K562 (cell line): ENCODE measurements at regions not wholly inside any gene's neighbourhood (a gene's known extent, or its start where the extent isn't known, plus 50 kb on each side); places are given as distances from the start of the nearest gene placed in this dataset.

Experiments
- ATAC-seq: fragments of 200-7000 bp; cut with Tn5 transposase; 3 replicates; pipeline ENCODE4 v1.9.1; 2020; ENCODE audit warnings: moderate library complexity
- BruUV-seq: library from RNA; stranded (reverse); fragments of 400-500 nt; replicated peaks from 2 replicates; lab custom pipeline; 2021; lab: Mats Ljungman, UMichigan
- CTCF ChIA-PET: fragments of 300-600 bp; formaldehyde crosslinking; extraction: SDS; loops from one replicate; lab custom pipeline; 2021; ENCODE audit warnings: low intra/inter-chr PET ratio; lab: Yijun Ruan, JAX
- POLR2A ChIA-PET: fragments of 300-600, 350-650 bp; sonication (Branson Sonifier 250); formaldehyde crosslinking; extraction: SDS; loops from one replicate; lab custom pipeline; 2021; ENCODE audit warnings: antibody characterized with exemption, inconsistent platforms; lab: Yijun Ruan, JAX
- DNase-seq, 4 experiments: peaks; one replicate each; pipeline versions ENCODE4 v3.0.0 to v3.0.0-alpha.2; 2011 to 2018; ENCODE audit warnings: low spot score in 3 of 4, mixed read lengths in 3 of 4; ENCODE audit errors: extremely low read depth in 1 of 4
- FAIRE-seq: peaks from 2 replicates; lab custom pipeline; 2011; peaks lifted over from hg19 to GRCh38; lab: Jason Lieb, UNC
- H2AFZ ChIP-seq: 2 replicates; pipeline ENCODE4 v1.6.0; 2011; ENCODE audit warnings: low read depth, low read length, control low read depth, inconsistent platforms
- H3K27ac ChIP-seq: fragments of 200-600 bp; 3 replicates; pipeline ENCODE4 v1.8.0; 2011; ENCODE audit warnings: low read depth, mild to moderate bottlenecking, control low read depth, inconsistent platforms, low read length, moderate library complexity, mixed read lengths; ENCODE audit errors: extremely low read depth
- H3K27me3 ChIP-seq, 2 experiments: fragments of 300-600 bp in 1 of 2; 2 replicates in 1 of 2; 3 replicates in 1 of 2; pipeline versions ENCODE4 v1.6.0 to v1.8.0; 2011; ENCODE audit warnings: inconsistent platforms in 2 of 2, low read length in 2 of 2, mild to moderate bottlenecking in 1 of 2, mixed read lengths in 1 of 2, moderate library complexity in 1 of 2; ENCODE audit not compliant: control insufficient read depth in 2 of 2, insufficient read depth in 2 of 2
- H3K36me3 ChIP-seq: fragments of 300-600 bp; 3 replicates; pipeline ENCODE4 v1.8.0; 2011; ENCODE audit warnings: mild to moderate bottlenecking, low read length, inconsistent platforms; ENCODE audit not compliant: control insufficient read depth, insufficient read depth
- H3K4me1 ChIP-seq, 2 experiments: fragments of 200-600 bp in 1 of 2; replicated peaks in 1 of 2; 2 replicates in 1 of 2; 3 replicates in 1 of 2; pipeline versions ENCODE4 v1.5.1 to v1.8.0; 2011; ENCODE audit warnings: inconsistent platforms in 2 of 2, low read length in 2 of 2, mild to moderate bottlenecking in 1 of 2, mixed read lengths in 1 of 2, moderate library complexity in 1 of 2; ENCODE audit not compliant: control insufficient read depth in 2 of 2, insufficient read depth in 2 of 2
- H3K4me2 ChIP-seq: 2 replicates; pipeline ENCODE4 v1.6.1; 2011; ENCODE audit warnings: low read length, control low read depth, inconsistent platforms, mixed read lengths; ENCODE audit not compliant: insufficient read depth
- H3K4me3 ChIP-seq: fragments of 200-600 bp; sonication (generic), shearing (Covaris generic); 2 replicates; pipeline ENCODE4 v1.5.1; 2016; ENCODE audit warnings: control low read depth, inconsistent platforms
- H3K79me2 ChIP-seq: fragments of 200-600 bp; 3 replicates; pipeline ENCODE4 v1.8.0; 2011; ENCODE audit warnings: low read length, inconsistent platforms; ENCODE audit not compliant: control insufficient read depth, insufficient read depth
- H3K9ac ChIP-seq, 2 experiments: 2 replicates each; pipeline versions ENCODE4 v1.6.0 to v1.6.1; 2011; ENCODE audit warnings: low read depth in 2 of 2, low read length in 2 of 2, control low read depth in 1 of 2, inconsistent platforms in 1 of 2, mild to moderate bottlenecking in 1 of 2, mixed read lengths in 1 of 2; ENCODE audit not compliant: insufficient read depth in 1 of 2
- H3K9me1 ChIP-seq: one replicate; pipeline ENCODE4 v1.6.0; 2011; ENCODE audit warnings: inconsistent platforms, mild to moderate bottlenecking, low read length, moderate library complexity; ENCODE audit not compliant: control insufficient read depth, insufficient read depth
- H3K9me3 ChIP-seq: replicated peaks from 2 replicates; pipeline ENCODE4 v1.5.1; 2011; ENCODE audit warnings: low read depth, low read length, inconsistent platforms; ENCODE audit not compliant: control insufficient read depth, insufficient read depth
- H4K20me1 ChIP-seq: replicated peaks from 2 replicates; pipeline ENCODE4 v1.6.1; 2011; ENCODE audit warnings: low read length, inconsistent platforms, mixed read lengths; ENCODE audit not compliant: control insufficient read depth, insufficient read depth
- ATF7 ChIP-seq: fragments of 450-650 bp; IDR thresholded peaks from 2 replicates; pipeline ENCODE4 v1.7.1; 2014; ENCODE audit warnings: mild to moderate bottlenecking, moderate library complexity
- GABPB1 ChIP-seq: sonication (generic); formaldehyde crosslinking; IDR thresholded peaks from 2 replicates; pipeline ENCODE4 v1.8.0; 2022; ENCODE audit warnings: mild to moderate bottlenecking, missing genetic modification reagents
- KDM2B ChIP-seq: fragments of 250-450 bp; sonication (Bioruptor Pico); IDR thresholded peaks from 2 replicates; pipeline ENCODE4 v1.8.0; 2021; ENCODE audit warnings: mild to moderate bottlenecking, moderate library complexity
- MYNN ChIP-seq, 2 experiments: sonication (generic); formaldehyde crosslinking in 1 of 2; IDR thresholded peaks; 2 replicates each; pipeline versions ENCODE4 v1.5.0 to v1.6.1; 2016 to 2020; ENCODE audit warnings: antibody characterized with exemption in 1 of 2, missing genetic modification reagents in 1 of 2
- NBN ChIP-seq: fragments of 450-650 bp; IDR thresholded peaks from 2 replicates; pipeline ENCODE4 v1.6.1; 2016; ENCODE audit warnings: low read depth, mild to moderate bottlenecking
- NEUROD1 ChIP-seq: fragments of 150-350 bp; IDR thresholded peaks from 2 replicates; pipeline ENCODE4 v1.6.1; 2014; ENCODE audit warnings: borderline replicate concordance, low read length, low read depth; ENCODE audit not compliant: partially characterized antibody
- TCFL5 ChIP-seq: fragments of 250-450 bp; sonication (Bioruptor Pico); conservative IDR thresholded peaks from 2 replicates; pipeline ENCODE4 v1.6.1; 2021; ENCODE audit warnings: mild to moderate bottlenecking, moderate library complexity, matching md5 sums
- ZNF24 ChIP-seq: fragments of 450-650 bp; IDR thresholded peaks from 2 replicates; pipeline ENCODE4 v1.6.1; 2016
- in situ Hi-C: fragments of 300-500 bp; cut with MboI; formaldehyde crosslinking; loops from 4 replicates; pipeline ENCODE4 v1.15.0; 2018; ENCODE audit warnings: inconsistent platforms, mixed read lengths
- intact Hi-C: fragments of 100-400 bp; cut with micrococcal nuclease; formaldehyde crosslinking; loops from 2 replicates; pipeline ENCODE4 v1.14.2; 2022
- TF ChIP-seq, protein P1 (sequence below): sonication (generic); formaldehyde crosslinking; IDR thresholded peaks from 2 replicates; pipeline ENCODE4 v1.8.0; 2023; ENCODE audit warnings: missing genetic modification reagents, mild to moderate bottlenecking, borderline replicate concordance
- TF ChIP-seq, protein P2 (sequence below): fragments of 250-450 bp; sonication (Bioruptor Pico); IDR thresholded peaks from 2 replicates; pipeline ENCODE4 v1.5.0; 2021

DNA sequence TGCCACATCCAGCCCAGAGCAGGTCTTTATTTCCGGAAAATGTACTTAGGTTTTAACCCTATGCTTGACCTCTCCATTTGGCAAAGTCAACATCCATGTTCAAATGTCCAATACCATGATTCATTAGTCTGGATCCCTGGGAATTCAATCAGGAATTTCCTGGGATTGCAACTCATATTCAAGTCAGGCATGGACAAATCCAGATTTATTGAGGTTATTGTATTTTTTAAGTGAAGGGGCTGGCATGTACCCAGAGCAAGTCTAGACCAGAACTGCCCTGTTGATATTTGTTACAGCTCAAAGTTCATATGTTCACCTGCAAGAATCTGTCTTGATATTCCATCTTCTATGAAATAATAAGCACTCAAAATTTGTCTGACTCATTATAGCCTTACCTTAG lies 521.1 kb downstream of the ADGRL2 start (continued):
- no peak for TF ChIP-seq MYNN (IDR thresholded peaks at IDR 0.05)
- TF ChIP-seq MYNN (CRISPR knock-in tag; IDR thresholded peaks at IDR 0.05): no peak
- TF ChIP-seq, protein P1, sequence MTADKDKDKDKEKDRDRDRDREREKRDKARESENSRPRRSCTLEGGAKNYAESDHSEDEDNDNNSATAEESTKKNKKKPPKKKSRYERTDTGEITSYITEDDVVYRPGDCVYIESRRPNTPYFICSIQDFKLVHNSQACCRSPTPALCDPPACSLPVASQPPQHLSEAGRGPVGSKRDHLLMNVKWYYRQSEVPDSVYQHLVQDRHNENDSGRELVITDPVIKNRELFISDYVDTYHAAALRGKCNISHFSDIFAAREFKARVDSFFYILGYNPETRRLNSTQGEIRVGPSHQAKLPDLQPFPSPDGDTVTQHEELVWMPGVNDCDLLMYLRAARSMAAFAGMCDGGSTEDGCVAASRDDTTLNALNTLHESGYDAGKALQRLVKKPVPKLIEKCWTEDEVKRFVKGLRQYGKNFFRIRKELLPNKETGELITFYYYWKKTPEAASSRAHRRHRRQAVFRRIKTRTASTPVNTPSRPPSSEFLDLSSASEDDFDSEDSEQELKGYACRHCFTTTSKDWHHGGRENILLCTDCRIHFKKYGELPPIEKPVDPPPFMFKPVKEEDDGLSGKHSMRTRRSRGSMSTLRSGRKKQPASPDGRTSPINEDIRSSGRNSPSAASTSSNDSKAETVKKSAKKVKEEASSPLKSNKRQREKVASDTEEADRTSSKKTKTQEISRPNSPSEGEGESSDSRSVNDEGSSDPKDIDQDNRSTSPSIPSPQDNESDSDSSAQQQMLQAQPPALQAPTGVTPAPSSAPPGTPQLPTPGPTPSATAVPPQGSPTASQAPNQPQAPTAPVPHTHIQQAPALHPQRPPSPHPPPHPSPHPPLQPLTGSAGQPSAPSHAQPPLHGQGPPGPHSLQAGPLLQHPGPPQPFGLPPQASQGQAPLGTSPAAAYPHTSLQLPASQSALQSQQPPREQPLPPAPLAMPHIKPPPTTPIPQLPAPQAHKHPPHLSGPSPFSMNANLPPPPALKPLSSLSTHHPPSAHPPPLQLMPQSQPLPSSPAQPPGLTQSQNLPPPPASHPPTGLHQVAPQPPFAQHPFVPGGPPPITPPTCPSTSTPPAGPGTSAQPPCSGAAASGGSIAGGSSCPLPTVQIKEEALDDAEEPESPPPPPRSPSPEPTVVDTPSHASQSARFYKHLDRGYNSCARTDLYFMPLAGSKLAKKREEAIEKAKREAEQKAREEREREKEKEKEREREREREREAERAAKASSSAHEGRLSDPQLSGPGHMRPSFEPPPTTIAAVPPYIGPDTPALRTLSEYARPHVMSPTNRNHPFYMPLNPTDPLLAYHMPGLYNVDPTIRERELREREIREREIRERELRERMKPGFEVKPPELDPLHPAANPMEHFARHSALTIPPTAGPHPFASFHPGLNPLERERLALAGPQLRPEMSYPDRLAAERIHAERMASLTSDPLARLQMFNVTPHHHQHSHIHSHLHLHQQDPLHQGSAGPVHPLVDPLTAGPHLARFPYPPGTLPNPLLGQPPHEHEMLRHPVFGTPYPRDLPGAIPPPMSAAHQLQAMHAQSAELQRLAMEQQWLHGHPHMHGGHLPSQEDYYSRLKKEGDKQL (CRISPR knock-in tag): no peak

DNA sequence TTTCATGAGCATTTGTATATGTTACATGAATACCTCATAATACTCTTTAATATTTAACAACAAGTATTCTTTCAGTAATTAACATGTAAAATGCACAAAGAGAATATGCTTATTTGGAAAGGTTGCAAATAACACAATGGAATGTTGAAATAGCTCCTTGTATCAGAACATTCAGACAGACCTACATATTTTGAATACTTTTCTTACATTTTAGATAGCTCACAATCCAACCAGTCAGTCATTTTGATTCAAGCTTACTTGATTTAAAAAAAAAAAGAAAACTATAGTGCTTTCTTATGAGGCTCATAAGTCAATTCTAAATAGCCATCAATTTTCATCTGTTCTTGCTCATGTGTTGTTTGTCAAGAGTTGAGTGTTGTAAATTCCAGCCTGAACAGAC lies 518.8 kb downstream of the ADGRL2 start:
- H3K27ac ChIP-seq: no peak overlapping the region
- BruUV-seq: no TSS peak
- ATAC-seq (no peak), DNase-seq (no peak), FAIRE-seq (no peak)
- no peak overlapping the region for H2AFZ ChIP-seq
- H3K79me2 ChIP-seq: no peaks in the 10 kb centered on the region
- TF ChIP-seq ZNF24: no peak
- no peak for TF ChIP-seq NBN
- TF ChIP-seq, protein P2, sequence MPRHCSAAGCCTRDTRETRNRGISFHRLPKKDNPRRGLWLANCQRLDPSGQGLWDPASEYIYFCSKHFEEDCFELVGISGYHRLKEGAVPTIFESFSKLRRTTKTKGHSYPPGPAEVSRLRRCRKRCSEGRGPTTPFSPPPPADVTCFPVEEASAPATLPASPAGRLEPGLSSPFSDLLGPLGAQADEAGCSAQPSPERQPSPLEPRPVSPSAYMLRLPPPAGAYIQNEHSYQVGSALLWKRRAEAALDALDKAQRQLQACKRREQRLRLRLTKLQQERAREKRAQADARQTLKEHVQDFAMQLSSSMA (CRISPR knock-in tag): no peak
- no peak for TF ChIP-seq TCFL5
- no peak for TF ChIP-seq GABPB1
- TF ChIP-seq KDM2B: no peak
- no peak for TF ChIP-seq ATF7
- TF ChIP-seq NEUROD1: no peak
- no peaks in the 10 kb centered on the region for H3K9me3 ChIP-seq
- H4K20me1 ChIP-seq: no peaks in the 10 kb centered on the region
- H3K4me1 ChIP-seq: no peaks in the 10 kb centered on the region
- H3K4me3 ChIP-seq: no peak overlapping the region
- no peak overlapping the region for H3K9ac ChIP-seq
- ChIA-PET POLR2A (no interaction called here), CTCF (no interaction called here)
- H3K4me2 ChIP-seq: no peak overlapping the region
- H3K9me1 ChIP-seq: no peaks in the 10 kb centered on the region
- in situ Hi-C loops (no loop called here), intact Hi-C loops (no loop called here)
- no peaks in the 10 kb centered on the region for H3K27me3 ChIP-seq
- no peaks in the 10 kb centered on the region for H3K36me3 ChIP-seq
